Right lobe of liver (tissue), 6 donors: ENCODE measurements at regions not wholly inside any gene's neighbourhood (a gene's known extent, or its start where the extent isn't known, plus 50 kb on each side); places are given as distances from the start of the nearest gene placed in this dataset.
A peak's percentile ranks its signal among the peaks of the same experiment; 100 is the strongest.
"Not testable (repeated sequence)": the region's sequence is repeated elsewhere in the genome, so short reads cannot be mapped to it uniquely, and the experiment has no call there.

ENCODE experiments used
- ATAC-seq, 4 donors: fragments of 200-7000 bp; cut with Tn5 transposase; one replicate each; pipeline ENCODE4 v1.9.1; 2020; ENCODE audit warnings: mild to moderate bottlenecking in 4 of 4, moderate library complexity in 4 of 4
- DNase-seq, 3 donors: peaks; one replicate each; pipeline ENCODE4 v3.0.0-alpha.2; 2020
- H3K27ac ChIP-seq, 3 donors: fragments of 200-600 bp; one replicate each; pipeline ENCODE4 v1.8.0; 2022
- H3K27me3 ChIP-seq, 2 donors: fragments of 200-600 bp; one replicate each; pipeline ENCODE4 v1.8.0; 2022
- H3K36me3 ChIP-seq, 4 donors: fragments of 200-600 bp; sonication (generic) in 1 of 4; one replicate each; pipeline versions ENCODE4 v1.5.1 to v1.8.0; 2017 to 2022; ENCODE audit warnings: control low read depth in 1 of 4
- H3K4me1 ChIP-seq, 4 donors: fragments of 200-600 bp; sonication (generic) in 1 of 4; one replicate each; pipeline versions ENCODE4 v1.5.1 to v1.8.0; 2017 to 2022; ENCODE audit warnings: control low read depth in 1 of 4
- H3K4me3 ChIP-seq, 3 donors: fragments of 200-600 bp; one replicate each; pipeline ENCODE4 v1.8.0; 2022
- H3K9me3 ChIP-seq, 4 donors: fragments of 200-600 bp; sonication (generic) in 1 of 4; one replicate each; pipeline versions ENCODE4 v1.5.1 to v1.8.0; 2017 to 2022; ENCODE audit warnings: control low read depth in 1 of 4
- POLR2A ChIP-seq: fragments of 450-650 bp; IDR thresholded peaks from one replicate; pipeline ENCODE4 v1.6.1; 2017; ENCODE audit warnings: antibody characterized with exemption, mild to moderate bottlenecking
- WGBS: methylation state at CpG from one replicate; pipeline ENCODE4 v1.1.6; 2018; ENCODE audit warnings: low coverage, low lambda C conversion rate; ENCODE audit not compliant: insufficient coverage; ENCODE audit errors: missing lambda C conversion rate; 5-methylcytosine and 5-hydroxymethylcytosine counted together
- intact Hi-C, 2 donors: fragments of 100-400 bp; cut with DNase I; formaldehyde crosslinking; loops; one replicate each; pipeline versions ENCODE4 v1.11.2 to v1.14.1; 2022
- TF ChIP-seq, protein P1 (sequence below), 4 donors: fragments of 200-600 bp in 3 of 4; fragments of 450-650 bp in 1 of 4; IDR thresholded peaks; one replicate each; pipeline versions ENCODE4 v1.5.1 to v1.8.0; 2016 to 2022; ENCODE audit warnings: antibody characterized with exemption in 4 of 4, mild to moderate bottlenecking in 2 of 4
- donor health status: DM: no; HTN: yes; CAD: no.
- donor health status: DM: no; HTN: no; CAD: no.
- donor health status: DM: no; HTN: no; CAD: no.
- donor health status: DM: no; HTN: yes; CAD: no.
- donor health status: DM: no; HTN: yes; CAD: no.

- H3K9me3 ChIP-seq, intact Hi-C loops, H3K4me3 ChIP-seq, ATAC-seq, H3K36me3 ChIP-seq, H3K27me3 ChIP-seq, H3K4me1 ChIP-seq, H3K27ac ChIP-seq: not testable (repeated sequence)
- DNase-seq = peak in 1 of 3 donors; percentile 4
- 100% methylated on average over 1 of the region's 55 CpGs for WGBS
These were observed 182.1 kb upstream of the FOXD4L5 start for GRCh38 chr9:65466911-65467734.

DNA sequence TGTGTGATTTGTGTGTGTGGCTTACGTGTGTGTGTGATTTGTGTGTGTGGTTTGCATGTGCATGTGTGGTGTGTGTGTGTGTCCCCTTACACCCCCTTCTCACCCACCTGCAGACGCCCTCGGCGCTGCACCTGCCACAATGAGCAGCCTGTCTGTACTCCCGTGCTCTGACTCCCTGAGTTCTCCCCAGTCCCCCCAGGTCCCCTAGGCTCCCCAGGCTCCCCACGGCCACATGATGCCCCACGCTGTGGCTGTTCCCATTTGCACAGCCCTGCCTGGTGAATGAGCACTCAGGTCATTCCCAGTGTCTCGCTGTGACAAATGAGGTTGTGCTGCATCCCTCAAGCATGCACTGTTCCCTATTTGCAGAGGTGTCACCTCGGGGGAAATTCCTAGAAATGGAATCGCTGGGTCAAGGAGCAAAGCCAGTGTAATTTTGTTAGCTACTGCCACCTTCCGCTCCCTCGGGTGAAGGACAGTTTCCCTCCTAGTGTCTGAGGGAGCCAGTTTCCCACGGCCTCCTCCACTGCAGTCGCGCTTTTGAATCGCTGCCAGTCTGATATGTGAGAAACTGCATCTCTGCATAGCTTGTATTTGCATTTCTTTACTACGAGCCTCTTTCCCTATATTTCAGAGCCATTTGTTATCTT lies 180.4 kb upstream of the FOXD4L5 start:
- DNase-seq, H3K9me3 ChIP-seq, H3K36me3 ChIP-seq, intact Hi-C loops, H3K27ac ChIP-seq, H3K4me3 ChIP-seq, H3K4me1 ChIP-seq, ATAC-seq, H3K27me3 ChIP-seq: not testable (repeated sequence)
- WGBS = 77% methylated on average over 8 of the region's 17 CpGs

DNA sequence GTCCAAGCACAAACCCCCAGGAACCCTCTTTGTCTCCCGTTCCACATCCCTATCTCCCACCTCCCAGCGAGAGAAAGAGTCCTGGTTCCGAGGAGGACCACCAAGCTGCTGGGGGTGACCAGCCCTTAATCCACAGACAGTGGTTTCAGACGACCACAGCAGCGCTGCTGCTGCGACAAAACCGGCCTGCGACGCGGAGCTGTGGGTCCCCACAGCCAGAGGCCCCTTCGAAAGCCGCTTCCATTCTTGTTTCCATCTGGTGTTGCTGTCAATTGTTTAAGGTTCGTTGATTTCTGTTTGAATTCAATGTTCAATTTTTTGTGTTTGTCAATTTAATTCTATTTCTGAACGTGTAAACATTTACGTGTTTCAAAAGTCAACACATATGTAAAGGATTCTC lies 177.5 kb upstream of the FOXD4L5 start:
- H3K4me3 ChIP-seq, intact Hi-C loops: not testable (repeated sequence)
- WGBS = 75% methylated on average over 14 of the region's 15 CpGs

GRCh38 chr9:65459756-65460320 lies 174.8 kb upstream of the FOXD4L5 start:
- no peaks in the 10 kb centered on the region for H3K27me3 ChIP-seq
- TF ChIP-seq POLR2A = no peak
- TF ChIP-seq, protein P1, sequence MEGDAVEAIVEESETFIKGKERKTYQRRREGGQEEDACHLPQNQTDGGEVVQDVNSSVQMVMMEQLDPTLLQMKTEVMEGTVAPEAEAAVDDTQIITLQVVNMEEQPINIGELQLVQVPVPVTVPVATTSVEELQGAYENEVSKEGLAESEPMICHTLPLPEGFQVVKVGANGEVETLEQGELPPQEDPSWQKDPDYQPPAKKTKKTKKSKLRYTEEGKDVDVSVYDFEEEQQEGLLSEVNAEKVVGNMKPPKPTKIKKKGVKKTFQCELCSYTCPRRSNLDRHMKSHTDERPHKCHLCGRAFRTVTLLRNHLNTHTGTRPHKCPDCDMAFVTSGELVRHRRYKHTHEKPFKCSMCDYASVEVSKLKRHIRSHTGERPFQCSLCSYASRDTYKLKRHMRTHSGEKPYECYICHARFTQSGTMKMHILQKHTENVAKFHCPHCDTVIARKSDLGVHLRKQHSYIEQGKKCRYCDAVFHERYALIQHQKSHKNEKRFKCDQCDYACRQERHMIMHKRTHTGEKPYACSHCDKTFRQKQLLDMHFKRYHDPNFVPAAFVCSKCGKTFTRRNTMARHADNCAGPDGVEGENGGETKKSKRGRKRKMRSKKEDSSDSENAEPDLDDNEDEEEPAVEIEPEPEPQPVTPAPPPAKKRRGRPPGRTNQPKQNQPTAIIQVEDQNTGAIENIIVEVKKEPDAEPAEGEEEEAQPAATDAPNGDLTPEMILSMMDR (IDR thresholded peaks at IDR 0.05) = no peak
- DNase-seq = no peak
- H3K36me3 ChIP-seq = no peaks in the 10 kb centered on the region
- no peak overlapping the region for H3K27ac ChIP-seq
- ATAC-seq = no peak
- H3K9me3 ChIP-seq = no peaks in the 10 kb centered on the region
- H3K4me1 ChIP-seq = no peaks in the 10 kb centered on the region
- H3K4me3 ChIP-seq = no peak overlapping the region
- intact Hi-C loops = no loop called here
- WGBS = 55% methylated on average over 3 of the region's 11 CpGs

More for the DNA sequence above, 177.5 kb upstream of the FOXD4L5 start:
- not testable (repeated sequence) for DNase-seq, H3K9me3 ChIP-seq, H3K36me3 ChIP-seq, ATAC-seq, H3K27me3 ChIP-seq, H3K27ac ChIP-seq, H3K4me1 ChIP-seq

DNA sequence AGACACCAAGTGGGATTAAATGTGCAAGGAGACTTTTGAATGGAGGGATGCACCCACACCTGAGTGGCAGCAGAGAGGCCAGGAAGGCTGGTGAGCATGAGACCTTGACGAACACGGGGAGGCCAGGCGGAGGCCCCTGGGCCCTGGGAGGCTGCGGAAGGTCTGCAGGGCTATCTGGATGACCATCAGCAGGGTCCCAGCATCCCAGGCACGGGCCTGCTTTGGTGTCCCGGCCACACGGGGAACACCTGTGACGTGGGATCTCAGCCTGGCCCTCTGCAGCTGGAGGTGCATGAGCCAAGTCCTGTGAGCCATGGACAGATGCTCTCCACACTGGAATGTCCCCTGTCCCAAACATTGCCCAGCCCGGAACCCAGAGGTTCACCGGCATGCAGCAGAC lies 174.0 kb upstream of the FOXD4L5 start:
- DNase-seq (no peak), ATAC-seq (no peak)
- H3K27ac ChIP-seq = no peak overlapping the region
- H3K4me1 ChIP-seq = no peaks in the 10 kb centered on the region
- TF ChIP-seq, protein P1 (IDR thresholded peaks at IDR 0.05) = no peak
- no peak for TF ChIP-seq POLR2A
- H3K4me3 ChIP-seq = no peak overlapping the region
- no peaks in the 10 kb centered on the region for H3K9me3 ChIP-seq
- H3K27me3 ChIP-seq = no peaks in the 10 kb centered on the region
- intact Hi-C loops = no loop called here
- 100% methylated on average over 1 of the region's 10 CpGs for WGBS
- H3K36me3 ChIP-seq = no peaks in the 10 kb centered on the region

DNA sequence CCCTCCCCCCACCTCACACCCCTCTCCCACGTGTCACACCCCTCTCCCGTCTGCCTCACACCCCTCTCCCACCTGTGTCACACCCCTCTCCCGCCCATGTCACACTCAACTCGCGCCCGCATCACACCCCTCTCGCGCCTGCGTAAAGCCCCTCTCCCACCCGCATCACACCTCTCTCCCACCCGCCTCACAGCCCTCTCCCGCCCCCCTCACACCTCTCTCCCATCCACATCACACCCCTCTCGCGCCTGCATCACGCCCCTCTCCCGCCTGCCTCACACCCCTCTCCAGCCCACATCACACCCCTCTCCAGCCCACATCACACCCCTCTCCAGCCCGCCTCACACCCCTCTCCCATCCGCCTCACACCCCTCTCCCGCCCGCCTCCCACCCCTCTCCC lies 173.5 kb upstream of the FOXD4L5 start:
- WGBS = 83% methylated on average over 20 of the region's 20 CpGs
- H3K9me3 ChIP-seq = no peaks in the 10 kb centered on the region
- no peak for TF ChIP-seq POLR2A
- TF ChIP-seq, protein P1 (IDR thresholded peaks at IDR 0.05) = no peak
- H3K36me3 ChIP-seq = no peaks in the 10 kb centered on the region
- H3K4me3 ChIP-seq = no peak overlapping the region
- H3K27me3 ChIP-seq = no peaks in the 10 kb centered on the region
- DNase-seq = no peak
- no peak for ATAC-seq
- no peaks in the 10 kb centered on the region for H3K4me1 ChIP-seq
- intact Hi-C loops = no loop called here
- H3K27ac ChIP-seq = no peak overlapping the region

DNA sequence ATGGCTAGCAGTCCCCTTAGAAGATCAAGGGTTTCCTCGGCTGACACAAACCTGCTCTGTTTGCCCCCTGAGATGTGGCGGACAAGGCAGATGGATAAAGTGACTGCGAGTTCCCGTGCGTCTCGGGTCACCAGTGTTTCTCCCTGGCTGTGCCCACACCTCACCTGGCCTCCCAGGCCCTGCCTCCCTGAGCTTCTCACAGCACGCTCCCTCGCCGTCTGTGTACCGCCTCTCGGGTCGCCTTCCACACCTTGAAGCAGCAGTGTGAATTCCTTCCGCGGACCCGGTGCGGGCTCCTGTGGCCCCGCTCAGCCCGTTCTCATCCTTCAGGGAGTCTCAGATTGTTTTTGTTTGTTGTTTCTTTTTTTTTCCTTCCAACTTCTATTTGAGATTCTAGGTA lies 172.0 kb upstream of the FOXD4L5 start:
- DNase-seq, intact Hi-C loops, H3K27ac ChIP-seq, H3K27me3 ChIP-seq, ATAC-seq, H3K4me3 ChIP-seq, H3K4me1 ChIP-seq, H3K36me3 ChIP-seq, H3K9me3 ChIP-seq: not testable (repeated sequence)
- WGBS = 70% methylated on average over 2 of the region's 18 CpGs
